Thyroid gland (tissue), 4 donors: ENCODE measurements at regions not wholly inside any gene's neighbourhood (a gene's known extent, or its start where the extent isn't known, plus 50 kb on each side); places are given as distances from the start of the nearest gene placed in this dataset.

ENCODE experiments used
- CTCF ChIP-seq, 6 experiments: fragments of 200-600 bp in 3 of 6; fragments of 450-650 bp in 3 of 6; sonication (generic) in 3 of 6; IDR thresholded peaks; one replicate each; pipeline ENCODE4 v1.5.1; 2016 to 2019; ENCODE audit warnings: antibody characterized with exemption in 6 of 6, mild to moderate bottlenecking in 2 of 6, inconsistent platforms in 1 of 6, moderate library complexity in 1 of 6
- POLR2A ChIP-seq, 2 donors: fragments of 450-650 bp; IDR thresholded peaks; one replicate each; pipeline ENCODE4 v1.6.1; 2017; ENCODE audit warnings: antibody characterized with exemption in 2 of 2, mild to moderate bottlenecking in 2 of 2, moderate library complexity in 1 of 2

- TF ChIP-seq CTCF (IDR thresholded peaks at IDR 0.05) (no peak), POLR2A (IDR thresholded peaks at IDR 0.05) (no peak)
These were observed 448.7 kb upstream of the JARID2 start for GRCh38 chr6:14796974-14797762.
